Hematopoietic multipotent progenitor cell treated with erythropoietin and hydrocortisone succinate and interleukin-3 and kit ligand, for 15 days (in vitro differentiated cells): ENCODE measurements at regions not wholly inside any gene's neighbourhood (a gene's known extent, or its start where the extent isn't known, plus 50 kb on each side); places are given as distances from the start of the nearest gene placed in this dataset.
"Not testable (repeated sequence)": the region's sequence is repeated elsewhere in the genome, so short reads cannot be mapped to it uniquely, and the experiment has no call there.

Source experiments
- DNase-seq: peaks from one replicate; pipeline ENCODE4 v3.0.0-alpha.2; 2015; ENCODE audit warnings: low spot score

GRCh38 chr13:62387647-62388046, 972.0 kb upstream of the PCDH20 start:
- no peak for DNase-seq

GRCh38 chr13:62379241-62379640, 963.6 kb upstream of the PCDH20 start:
- DNase-seq: not testable (repeated sequence)

GRCh38 chr13:62377838-62378237, 962.2 kb upstream of the PCDH20 start:
- no peak for DNase-seq

GRCh38 chr13:62375653-62376052, 960.0 kb upstream of the PCDH20 start:
- no peak for DNase-seq

- no peak for DNase-seq
Observed at GRCh38 chr13:62371737-62372136, 956.1 kb upstream of the PCDH20 start.

GRCh38 chr13:62367971-62368370, 952.3 kb upstream of the PCDH20 start:
- not testable (repeated sequence) for DNase-seq

- no peak for DNase-seq
Observed at GRCh38 chr13:62360609-62361008, 945.0 kb upstream of the PCDH20 start.

GRCh38 chr13:62358646-62358932, 942.9 kb upstream of the PCDH20 start:
- DNase-seq: no peak

- no peak for DNase-seq
Observed at GRCh38 chr13:62357887-62358645, 942.4 kb upstream of the PCDH20 start.

- DNase-seq: no peak
Observed at GRCh38 chr13:62356977-62357376, 941.3 kb upstream of the PCDH20 start.

GRCh38 chr13:62337109-62337880, 921.6 kb upstream of the PCDH20 start:
- DNase-seq: no peak

- no peak for DNase-seq
Observed at GRCh38 chr13:62336507-62336906, 920.9 kb upstream of the PCDH20 start.

GRCh38 chr13:62333466-62333865, 917.8 kb upstream of the PCDH20 start:
- no peak for DNase-seq

- DNase-seq: no peak
Observed at GRCh38 chr13:62331384-62331783, 915.7 kb upstream of the PCDH20 start.

- no peak for DNase-seq
Observed at GRCh38 chr13:62327367-62327766, 911.7 kb upstream of the PCDH20 start.

GRCh38 chr13:62324842-62325241, 909.2 kb upstream of the PCDH20 start:
- DNase-seq: no peak

GRCh38 chr13:62321895-62322294, 906.2 kb upstream of the PCDH20 start:
- no peak for DNase-seq

- DNase-seq: no peak
Observed at GRCh38 chr13:62321139-62321538, 905.5 kb upstream of the PCDH20 start.

- DNase-seq: no peak
Observed at GRCh38 chr13:62320129-62321108, 904.8 kb upstream of the PCDH20 start.

GRCh38 chr13:62309904-62310303, 894.3 kb upstream of the PCDH20 start:
- DNase-seq: no peak

GRCh38 chr13:62305756-62306155, 890.1 kb upstream of the PCDH20 start:
- DNase-seq: no peak

GRCh38 chr13:62302341-62302740, 886.7 kb upstream of the PCDH20 start:
- DNase-seq: no peak

GRCh38 chr13:62299988-62300387, 884.3 kb upstream of the PCDH20 start:
- DNase-seq: no peak
